ENCODE measurements at regions not wholly inside any gene's neighbourhood (a gene's known extent, or its start where the extent isn't known, plus 50 kb on each side); places are given as distances from the start of the nearest gene placed in this dataset.

DNA sequence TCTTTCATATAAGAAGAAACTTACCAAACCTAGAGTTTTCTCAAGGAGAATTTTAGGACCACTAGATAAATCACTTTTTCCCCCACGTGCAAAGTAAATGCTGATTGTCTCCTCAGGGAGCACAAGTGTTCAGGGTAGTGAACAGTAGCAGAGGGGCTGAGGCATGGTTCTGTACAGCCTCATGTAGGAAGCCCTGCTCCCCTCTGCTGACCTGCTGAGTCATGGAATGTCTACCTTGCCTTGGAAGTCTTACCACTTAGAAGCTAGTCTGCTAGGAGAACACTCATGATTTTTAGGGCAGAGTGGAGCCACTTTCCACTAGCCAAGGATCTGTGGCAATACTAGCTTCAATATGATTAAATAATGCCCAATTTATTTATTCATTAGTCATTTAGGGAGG is 2120.6 kb upstream of the RAG2 start:
- Histone ChIP-seq H4K8ac (replicated peaks; ENCODE audit: insufficient read length, low read depth, low read length) (no peak overlapping the region), H4K5ac (ENCODE audit: insufficient read length, low read depth, low read length) (no peak overlapping the region), H4K20me1 (ENCODE audit: control insufficient read depth, insufficient read depth, insufficient read length) (no peaks in the 10 kb centered on the region), H2BK5ac (ENCODE audit: insufficient read length, low read length) (no peak overlapping the region), H3K9ac (ENCODE audit: extremely low read depth, insufficient read length, low read length) (no peak overlapping the region), H3K18ac (ENCODE audit: insufficient read length, low read depth, low read length) (no peak overlapping the region), H2BK12ac (ENCODE audit: insufficient read length, low read depth, low read length) (no peak overlapping the region), H3K9me3 (ENCODE audit: control insufficient read depth, low read depth, low read length) (no peaks in the 10 kb centered on the region), H3K14ac (ENCODE audit: insufficient read depth, low read length) (no peak overlapping the region), H3K56ac (ENCODE audit: insufficient read length, low read depth, low read length) (no peak overlapping the region), H3K27me3 (ENCODE audit: insufficient read depth, low read length) (no peaks in the 10 kb centered on the region), H3K4me1 (ENCODE audit: insufficient read depth, low read length) (no peaks in the 10 kb centered on the region), H3K79me2 (ENCODE audit: insufficient read depth, low read length) (no peaks in the 10 kb centered on the region), H3T11ph (ENCODE audit: low read length) (no peak overlapping the region), H2AK5ac (ENCODE audit: insufficient read length, low read length) (no peak overlapping the region), H3K23me2 (ENCODE audit: insufficient read length, low read depth, low read length, poor library complexity, severe bottlenecking) (no peaks in the 10 kb centered on the region), H3K4ac (ENCODE audit: low read depth, low read length) (no peak overlapping the region), H2AFZ (ENCODE audit: low read length) (no peak overlapping the region), H3K4me2 (ENCODE audit: insufficient read depth, insufficient read length, low read length) (no peak overlapping the region), H3K79me1 (ENCODE audit: insufficient read depth, low read depth, low read length, poor library complexity, severe bottlenecking) (no peaks in the 10 kb centered on the region), H4K91ac (ENCODE audit: insufficient read length, low read depth, low read length) (no peak overlapping the region), H2BK120ac (ENCODE audit: low read depth, low read length, poor library complexity, severe bottlenecking) (no peak overlapping the region), H2BK20ac (ENCODE audit: low read depth, low read length, poor library complexity, severe bottlenecking) (no peak overlapping the region), H3K23ac (ENCODE audit: insufficient read length, low read depth, low read length) (no peak overlapping the region), H2BK15ac (ENCODE audit: low read depth, low read length) (no peak overlapping the region), H3K27ac (ENCODE audit: insufficient read length, low read depth, low read length) (no peak overlapping the region)
- H3K4me3 Mint-ChIP-seq, result no peak overlapping the region
- H3K36me3 Mint-ChIP-seq (ENCODE audit: insufficient read depth in 1 of 3, low read depth in 3 of 3), result 0 out of 7 replicates have a peak, but pooled peaks cover 0 to 5% (median 0%) of the 10 kb centered on the region in 3 experiments
- no CpG with 5 or more reads among the region's 1 CpG for WGBS (ENCODE audit: extremely low coverage, insufficient read length, low lambda C conversion rate)
- no peak for TF ChIP-seq CTCF (conservative IDR thresholded peaks at IDR 0.05)
- H3K27ac Mint-ChIP-seq, result peak overlapping the region in 1 of 3 experiments; percentile 93; a peak in 2 of 7 replicates
- peaks cover 4 to 10% of the 10 kb centered on the region in 2 experiments for H3K4me1 Mint-ChIP-seq
- no peak for DNase-seq
- H3K27me3 Mint-ChIP-seq (ENCODE audit: low read depth), result no peaks in the 10 kb centered on the region
- peaks cover 5 to 10% of the 10 kb centered on the region in 2 experiments; a peak in 2 of 5 replicates for H3K9me3 Mint-ChIP-seq
